Neural cell (in vitro differentiated cells): ENCODE measurements at regions not wholly inside any gene's neighbourhood (a gene's known extent, or its start where the extent isn't known, plus 50 kb on each side); places are given as distances from the start of the nearest gene placed in this dataset.

Experiments used
- EP300 ChIP-seq: fragments of 450-650 bp; conservative IDR thresholded peaks from 2 replicates; pipeline ENCODE4 v1.6.1; 2014; ENCODE audit warnings: antibody characterized with exemption, mild to moderate bottlenecking, moderate library complexity; ENCODE audit not compliant: poor library complexity, severe bottlenecking
- TF ChIP-seq, protein P1 (sequence below): fragments of 450-650 bp; IDR thresholded peaks from 2 replicates; pipeline ENCODE4 v1.5.1; 2014; ENCODE audit warnings: antibody characterized with exemption, mild to moderate bottlenecking, moderate library complexity; ENCODE audit not compliant: poor library complexity, severe bottlenecking

DNA sequence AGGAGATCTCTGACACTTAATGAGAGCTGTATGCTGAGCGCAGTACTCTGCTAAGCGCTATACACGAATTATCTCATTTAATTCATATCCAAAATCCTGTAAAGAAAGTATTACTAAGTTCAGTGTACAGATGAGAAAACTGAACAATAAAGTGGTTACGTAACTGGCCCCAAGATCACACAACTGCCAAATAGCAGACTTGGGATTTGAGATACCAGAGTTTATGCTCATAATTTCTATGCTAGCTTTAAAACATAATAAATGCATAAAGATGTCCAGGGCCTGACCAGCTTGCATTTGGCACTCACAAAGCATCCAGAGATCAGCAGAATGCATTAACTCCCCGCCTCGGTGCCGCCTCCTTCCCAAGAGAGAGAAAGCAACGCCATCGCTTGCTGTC lies 83.2 kb upstream of the PWP1 start:
- no peak for TF ChIP-seq EP300
- TF ChIP-seq, protein P1, sequence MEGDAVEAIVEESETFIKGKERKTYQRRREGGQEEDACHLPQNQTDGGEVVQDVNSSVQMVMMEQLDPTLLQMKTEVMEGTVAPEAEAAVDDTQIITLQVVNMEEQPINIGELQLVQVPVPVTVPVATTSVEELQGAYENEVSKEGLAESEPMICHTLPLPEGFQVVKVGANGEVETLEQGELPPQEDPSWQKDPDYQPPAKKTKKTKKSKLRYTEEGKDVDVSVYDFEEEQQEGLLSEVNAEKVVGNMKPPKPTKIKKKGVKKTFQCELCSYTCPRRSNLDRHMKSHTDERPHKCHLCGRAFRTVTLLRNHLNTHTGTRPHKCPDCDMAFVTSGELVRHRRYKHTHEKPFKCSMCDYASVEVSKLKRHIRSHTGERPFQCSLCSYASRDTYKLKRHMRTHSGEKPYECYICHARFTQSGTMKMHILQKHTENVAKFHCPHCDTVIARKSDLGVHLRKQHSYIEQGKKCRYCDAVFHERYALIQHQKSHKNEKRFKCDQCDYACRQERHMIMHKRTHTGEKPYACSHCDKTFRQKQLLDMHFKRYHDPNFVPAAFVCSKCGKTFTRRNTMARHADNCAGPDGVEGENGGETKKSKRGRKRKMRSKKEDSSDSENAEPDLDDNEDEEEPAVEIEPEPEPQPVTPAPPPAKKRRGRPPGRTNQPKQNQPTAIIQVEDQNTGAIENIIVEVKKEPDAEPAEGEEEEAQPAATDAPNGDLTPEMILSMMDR: no peak
